Thoracic aorta (tissue), 2 donors: ENCODE measurements at regions not wholly inside any gene's neighbourhood (a gene's known extent, or its start where the extent isn't known, plus 50 kb on each side); places are given as distances from the start of the nearest gene placed in this dataset.

Experiments used
- ATAC-seq: fragments of 150-250 bp; one replicate; pipeline ENCODE4 v1.8.0; 2017; ENCODE audit warnings: low read depth; ENCODE audit not compliant: insufficient number of reproducible peaks, low FRiP score
- DNase-seq: peaks from one replicate; pipeline ENCODE4 v3.0.0-alpha.2; 2020; ENCODE audit warnings: low spot score
- H3K27ac ChIP-seq, 2 donors: fragments of 200-600 bp; sonication (generic); 1 replicate in 1 of 2; 2 replicates in 1 of 2; pipeline ENCODE4 v1.5.1; 2016; ENCODE audit warnings: mild to moderate bottlenecking in 2 of 2, moderate library complexity in 2 of 2
- H3K27me3 ChIP-seq: fragments of 200-600 bp; sonication (generic); replicated peaks from 2 replicates; pipeline ENCODE4 v1.6.0; 2016; ENCODE audit warnings: mild to moderate bottlenecking; ENCODE audit not compliant: insufficient read depth
- H3K36me3 ChIP-seq: fragments of 200-600 bp; sonication (generic); one replicate; pipeline ENCODE4 v1.5.1; 2016
- H3K4me1 ChIP-seq, 2 donors: fragments of 200-600 bp; sonication (generic); 1 replicate in 1 of 2; 2 replicates in 1 of 2; pipeline versions ENCODE4 v1.5.1 to v1.6.0; 2016; ENCODE audit warnings: low read depth in 2 of 2, mild to moderate bottlenecking in 1 of 2; ENCODE audit not compliant: control insufficient read depth in 1 of 2
- H3K4me3 ChIP-seq: fragments of 200-600 bp; sonication (generic); 2 replicates; pipeline ENCODE4 v1.5.1; 2016; ENCODE audit warnings: mild to moderate bottlenecking
- H3K9me3 ChIP-seq: fragments of 200-600 bp; sonication (generic); 2 replicates; pipeline ENCODE4 v1.5.1; 2016
- CTCF ChIP-seq: fragments of 200-600 bp; sonication (generic); IDR thresholded peaks from one replicate; pipeline ENCODE4 v1.5.1; 2019; ENCODE audit warnings: antibody characterized with exemption

GRCh38 chr2:225867071-225867470, 467.6 kb downstream of the NYAP2 start:
- H3K4me1 ChIP-seq, result no peaks in the 10 kb centered on the region
- no peak overlapping the region for H3K27ac ChIP-seq
- no peak for ATAC-seq

GRCh38 chr2:225865468-225865867, 466.0 kb downstream of the NYAP2 start:
- Histone ChIP-seq H3K27me3 (no peaks in the 10 kb centered on the region), H3K4me1 (no peaks in the 10 kb centered on the region), H3K4me3 (no peak overlapping the region), H3K36me3 (no peaks in the 10 kb centered on the region), H3K27ac (no peak overlapping the region), H3K9me3 (no peaks in the 10 kb centered on the region)
- ATAC-seq (no peak), DNase-seq (no peak)
- TF ChIP-seq CTCF, result no peak

More at GRCh38 chr2:225867071-225867470, 467.6 kb downstream of the NYAP2 start:
- Histone ChIP-seq H3K36me3 (no peaks in the 10 kb centered on the region), H3K9me3 (no peaks in the 10 kb centered on the region), H3K4me3 (no peak overlapping the region), H3K27me3 (no peaks in the 10 kb centered on the region)
- no peak for TF ChIP-seq CTCF
- DNase-seq, result no peak

- Histone ChIP-seq H3K27me3 (no peaks in the 10 kb centered on the region), H3K36me3 (no peaks in the 10 kb centered on the region), H3K9me3 (no peaks in the 10 kb centered on the region), H3K4me1 (no peaks in the 10 kb centered on the region), H3K27ac (no peak overlapping the region), H3K4me3 (no peak overlapping the region)
- TF ChIP-seq CTCF, result no peak
- ATAC-seq (no peak), DNase-seq (no peak)
Observed at GRCh38 chr2:225864394-225864793, 464.9 kb downstream of the NYAP2 start.

GRCh38 chr2:225842939-225843338, 443.4 kb downstream of the NYAP2 start:
- ATAC-seq (no peak), DNase-seq (no peak)
- no peaks in the 10 kb centered on the region for H3K9me3 ChIP-seq
- H3K27ac ChIP-seq, result no peak overlapping the region
- TF ChIP-seq CTCF, result no peak
- peaks cover 0 to 3% of the 10 kb centered on the region in 2 donors for H3K4me1 ChIP-seq
- no peaks in the 10 kb centered on the region for H3K27me3 ChIP-seq
- H3K36me3 ChIP-seq, result no peaks in the 10 kb centered on the region
- no peak overlapping the region for H3K4me3 ChIP-seq

GRCh38 chr2:225841314-225841713, 441.8 kb downstream of the NYAP2 start:
- TF ChIP-seq CTCF, result no peak
- no peak for ATAC-seq
- H3K27ac ChIP-seq, result no peak overlapping the region
- no peaks in the 10 kb centered on the region for H3K36me3 ChIP-seq
- no peak for DNase-seq
- no peak overlapping the region for H3K4me3 ChIP-seq
- H3K27me3 ChIP-seq, result no peaks in the 10 kb centered on the region
- peaks cover 0 to 3% of the 10 kb centered on the region in 2 donors for H3K4me1 ChIP-seq
- no peaks in the 10 kb centered on the region for H3K9me3 ChIP-seq
